Ishikawa (cell line): ENCODE measurements at regions not wholly inside any gene's neighbourhood (a gene's known extent, or its start where the extent isn't known, plus 50 kb on each side); places are given as distances from the start of the nearest gene placed in this dataset.

Experiments used
- CEBPB ChIP-seq: IDR thresholded peaks from 2 replicates; pipeline ENCODE4 v1.6.1; 2012
- CREB1 ChIP-seq: IDR thresholded peaks from 2 replicates; pipeline ENCODE4 v1.6.1; 2012; ENCODE audit warnings: low read depth
- EGR1 ChIP-seq: IDR thresholded peaks from 2 replicates; pipeline ENCODE4 v1.6.1; 2012
- EP300 ChIP-seq: IDR thresholded peaks from 2 replicates; pipeline ENCODE4 v1.6.1; 2012; ENCODE audit warnings: borderline replicate concordance
- FOXM1 ChIP-seq: IDR thresholded peaks from 2 replicates; pipeline ENCODE4 v1.6.1; 2012; ENCODE audit warnings: low read depth, borderline replicate concordance
- MAX ChIP-seq: IDR thresholded peaks from 2 replicates; pipeline ENCODE4 v1.6.1; 2012
- NFIC ChIP-seq: IDR thresholded peaks from 2 replicates; pipeline ENCODE4 v1.6.1; 2012
- RAD21 ChIP-seq: IDR thresholded peaks from 2 replicates; pipeline ENCODE4 v1.6.1; 2012; ENCODE audit warnings: low read depth
- REST ChIP-seq: IDR thresholded peaks from 2 replicates; pipeline ENCODE4 v1.6.1; 2012; ENCODE audit warnings: low read depth, mild to moderate bottlenecking
- TAF1 ChIP-seq: IDR thresholded peaks from 2 replicates; pipeline ENCODE4 v1.6.1; 2012; ENCODE audit warnings: low read depth, mild to moderate bottlenecking
- TCF12 ChIP-seq: IDR thresholded peaks from 2 replicates; pipeline ENCODE4 v1.6.1; 2012; ENCODE audit warnings: low read depth
- TEAD4 ChIP-seq: IDR thresholded peaks from 2 replicates; pipeline ENCODE4 v1.6.1; 2012
- USF1 ChIP-seq: IDR thresholded peaks from 2 replicates; pipeline ENCODE4 v1.6.1; 2012
- YY1 ChIP-seq: IDR thresholded peaks from 2 replicates; pipeline ENCODE4 v1.6.1; 2012; ENCODE audit warnings: low read depth
- ZBTB7A ChIP-seq: IDR thresholded peaks from 2 replicates; pipeline ENCODE4 v1.6.1; 2012; ENCODE audit warnings: low read depth

- TF ChIP-seq TEAD4 (no peak), CREB1 (no peak), CEBPB (no peak), NFIC (no peak), RAD21 (no peak), EGR1 (no peak), MAX (no peak), EP300 (no peak), FOXM1 (no peak), REST (no peak), YY1 (no peak), USF1 (no peak), TCF12 (no peak), TAF1 (no peak), ZBTB7A (no peak)
Observed at GRCh38 chr6:134457941-134458340, 140.0 kb upstream of the SGK1 start.

- TF ChIP-seq USF1 (no peak), EP300 (no peak), FOXM1 (no peak), ZBTB7A (no peak), NFIC (no peak), CEBPB (no peak), REST (no peak), YY1 (no peak), RAD21 (no peak), TEAD4 (no peak), EGR1 (no peak)
Observed at GRCh38 chr6:134456226-134456625, 138.3 kb upstream of the SGK1 start.

- TF ChIP-seq YY1 (no peak), TEAD4 (no peak), NFIC (no peak), CREB1 (no peak), CEBPB (no peak), REST (no peak), TAF1 (no peak), ZBTB7A (no peak), RAD21 (no peak), EP300 (no peak), TCF12 (no peak), MAX (no peak), EGR1 (no peak), USF1 (no peak), FOXM1 (no peak)
Observed at GRCh38 chr6:134455319-134455718, 137.4 kb upstream of the SGK1 start.

- TF ChIP-seq NFIC: no peak
- no peak for TF ChIP-seq YY1
- TF ChIP-seq CEBPB: no peak
- TF ChIP-seq TEAD4: no peak
- no peak for TF ChIP-seq TAF1
- TF ChIP-seq ZBTB7A: no peak
- TF ChIP-seq REST: no peak
- no peak for TF ChIP-seq RAD21
- TF ChIP-seq EP300: no peak
- no peak for TF ChIP-seq TCF12
- no peak for TF ChIP-seq EGR1
- no peak for TF ChIP-seq FOXM1
- TF ChIP-seq MAX: no peak
- no peak for TF ChIP-seq USF1
- no peak for TF ChIP-seq CREB1
Observed at GRCh38 chr6:134454794-134455193, 136.9 kb upstream of the SGK1 start.
